Body of pancreas (tissue), 4 donors: ENCODE measurements at regions not wholly inside any gene's neighbourhood (a gene's known extent, or its start where the extent isn't known, plus 50 kb on each side); places are given as distances from the start of the nearest gene placed in this dataset.

Source experiments
- ATAC-seq: fragments of 150-250 bp; one replicate; pipeline ENCODE4 v1.9.1; 2016
- DNase-seq, 4 donors: peaks; one replicate each; pipeline ENCODE4 v3.0.0-alpha.2; 2019
- H3K27ac ChIP-seq, 4 donors: fragments of 200-600 bp; sonication (generic); 1 replicate in 3 of 4; 2 replicates in 1 of 4; pipeline versions ENCODE4 v1.5.1 to v1.6.1; 2016 to 2019; ENCODE audit warnings: mild to moderate bottlenecking in 1 of 4, mixed read lengths in 1 of 4, moderate library complexity in 1 of 4
- H3K27me3 ChIP-seq, 2 donors: fragments of 200-600 bp; sonication (generic); one replicate each; pipeline ENCODE4 v1.6.0; 2016; ENCODE audit warnings: mild to moderate bottlenecking in 1 of 2
- H3K36me3 ChIP-seq, 2 donors: fragments of 200-600 bp; sonication (generic); replicated peaks in 1 of 2; 2 replicates each; pipeline ENCODE4 v1.5.1; 2016; ENCODE audit warnings: low read depth in 2 of 2; ENCODE audit not compliant: insufficient read depth in 1 of 2
- H3K4me1 ChIP-seq: fragments of 200-600 bp; sonication (generic); one replicate; pipeline ENCODE4 v1.6.0; 2016
- H3K4me3 ChIP-seq, 2 donors: fragments of 200-600 bp; sonication (generic); 1 replicate in 1 of 2; 2 replicates in 1 of 2; pipeline ENCODE4 v1.5.1; 2016 to 2019
- H3K9me3 ChIP-seq, 3 donors: fragments of 200-600 bp; sonication (generic); 1 replicate in 2 of 3; 2 replicates in 1 of 3; pipeline ENCODE4 v1.5.1; 2016
- CTCF ChIP-seq, 7 experiments: fragments of 450-650 bp in 4 of 7; fragments of 200-600 bp in 3 of 7; sonication (generic) in 3 of 7; IDR thresholded peaks; one replicate each; pipeline ENCODE4 v1.5.1; 2016 to 2019; ENCODE audit warnings: antibody characterized with exemption in 7 of 7
- POLR2A ChIP-seq, 3 donors: fragments of 450-650 bp; IDR thresholded peaks; one replicate each; pipeline ENCODE4 v1.6.1; 2016; ENCODE audit warnings: antibody characterized with exemption in 3 of 3, mild to moderate bottlenecking in 2 of 3
- WGBS, 2 donors: methylation state at CpG; one replicate each; pipeline ENCODE4 v1.1.5; 2017; 5-methylcytosine and 5-hydroxymethylcytosine counted together
- intact Hi-C: fragments of 100-400 bp; cut with DNase I; formaldehyde crosslinking; loops from one replicate; pipeline ENCODE4 v1.15.1; 2023

- H3K36me3 ChIP-seq = no peaks in the 10 kb centered on the region
- no peak overlapping the region for H3K4me3 ChIP-seq
- intact Hi-C loops = no loop called here
- WGBS, 2 donors = 44 to 52% methylated on average over 4 of the region's 4 CpGs
- no peaks in the 10 kb centered on the region for H3K4me1 ChIP-seq
- TF ChIP-seq CTCF (IDR thresholded peaks at IDR 0.05) (no peak), POLR2A (IDR thresholded peaks at IDR 0.05) (no peak)
- H3K9me3 ChIP-seq = no peaks in the 10 kb centered on the region
- ATAC-seq (no peak), DNase-seq (no peak)
- no peak overlapping the region for H3K27ac ChIP-seq
- no peaks in the 10 kb centered on the region for H3K27me3 ChIP-seq
Observed at GRCh38 chr5:53418409-53418808, 62.0 kb upstream of the FST start.

- H3K27me3 ChIP-seq = no peaks in the 10 kb centered on the region
- no peaks in the 10 kb centered on the region for H3K4me1 ChIP-seq
- ATAC-seq (no peak), DNase-seq (no peak)
- no peak for TF ChIP-seq POLR2A (IDR thresholded peaks at IDR 0.05)
- no peak for TF ChIP-seq CTCF (IDR thresholded peaks at IDR 0.05)
- no peak overlapping the region for H3K4me3 ChIP-seq
- H3K27ac ChIP-seq = no peak overlapping the region
- intact Hi-C loops = no loop called here
- H3K36me3 ChIP-seq = no peaks in the 10 kb centered on the region
- 78 to 79% methylated on average over 5 of the region's 5 CpGs for WGBS, 2 donors
- H3K9me3 ChIP-seq = no peaks in the 10 kb centered on the region
Observed at GRCh38 chr5:53418826-53419658, 61.4 kb upstream of the FST start.

- 64 to 77% methylated on average over 3 of the region's 3 CpGs for WGBS, 2 donors
- no peak for ATAC-seq
- TF ChIP-seq CTCF (IDR thresholded peaks at IDR 0.05) = no peak
Observed at GRCh38 chr5:53422539-53422938, 57.9 kb upstream of the FST start.

GRCh38 chr5:53423724-53424123 lies 56.7 kb upstream of the FST start:
- H3K4me3 ChIP-seq = no peak overlapping the region

More at GRCh38 chr5:53422539-53422938, 57.9 kb upstream of the FST start:
- no peak for DNase-seq
- Histone ChIP-seq H3K36me3 (no peaks in the 10 kb centered on the region), H3K27me3 (no peaks in the 10 kb centered on the region), H3K4me3 (no peak overlapping the region), H3K9me3 (no peaks in the 10 kb centered on the region), H3K27ac (no peak overlapping the region), H3K4me1 (no peaks in the 10 kb centered on the region)
- intact Hi-C loops = no loop called here

More at GRCh38 chr5:53423724-53424123, 56.7 kb upstream of the FST start:
- intact Hi-C loops = no loop called here
- TF ChIP-seq CTCF (IDR thresholded peaks at IDR 0.05) (no peak), POLR2A (IDR thresholded peaks at IDR 0.05) (no peak)
- Histone ChIP-seq H3K9me3 (no peaks in the 10 kb centered on the region), H3K4me1 (no peaks in the 10 kb centered on the region), H3K36me3 (no peaks in the 10 kb centered on the region), H3K27ac (no peak overlapping the region), H3K27me3 (no peaks in the 10 kb centered on the region)
- DNase-seq (no peak), ATAC-seq (no peak)
- WGBS, 2 donors = 55 to 72% methylated on average over 1 of the region's 1 CpG
